SK-N-SH (cell line): ENCODE measurements at regions not wholly inside any gene's neighbourhood (a gene's known extent, or its start where the extent isn't known, plus 50 kb on each side); places are given as distances from the start of the nearest gene placed in this dataset.

Source experiments
- CTCF ChIA-PET: fragments of 300-600, 350-600 bp; formaldehyde crosslinking; extraction: SDS; loops from one replicate; lab custom pipeline; 2021; lab: Yijun Ruan, JAX
- POLR2A ChIA-PET: fragments of 350-600 bp; sonication (Branson Sonifier 250); formaldehyde crosslinking; extraction: SDS; loops from one replicate; lab custom pipeline; 2020; ENCODE audit warnings: antibody characterized with exemption, inconsistent platforms; lab: Yijun Ruan, JAX
- DNase-seq: peaks from one replicate; pipeline ENCODE4 v3.0.0; 2012
- H2AFZ ChIP-seq: fragments of 200-600 bp; sonication (generic); 2 replicates; pipeline ENCODE4 v1.8.1; 2016; ENCODE audit warnings: antibody characterized with exemption, mild to moderate bottlenecking, low read depth
- H3F3A ChIP-seq: fragments of 200-600 bp; sonication (generic); replicated peaks from 2 replicates; pipeline ENCODE3; 2016; ENCODE audit warnings: antibody characterized with exemption, mild to moderate bottlenecking; ENCODE audit not compliant: insufficient read depth
- H3K27ac ChIP-seq, 2 experiments: fragments of 200-500 bp in 1 of 2; fragments of 200-600 bp in 1 of 2; sonication (Bioruptor generic) in 1 of 2; sonication (generic), shearing (Covaris generic) in 1 of 2; 2 replicates each; pipeline versions ENCODE4 v1.5.1 to v1.6.1; 2014 to 2016; ENCODE audit warnings: low read depth in 2 of 2, inconsistent platforms in 1 of 2, low read length in 1 of 2, mild to moderate bottlenecking in 1 of 2, mixed read lengths in 1 of 2
- H3K27me3 ChIP-seq: fragments of 200-600 bp; sonication (generic), shearing (Covaris generic); 2 replicates; pipeline ENCODE4 v1.6.1; 2016; ENCODE audit warnings: mixed run types; ENCODE audit not compliant: insufficient read depth
- H3K36me3 ChIP-seq, 2 experiments: fragments of 200-500 bp in 1 of 2; fragments of 200-600 bp in 1 of 2; sonication (Bioruptor generic) in 1 of 2; sonication (generic) in 1 of 2; replicated peaks in 1 of 2; 2 replicates each; pipeline versions ENCODE3 to v1.5.1; 2014 to 2016; ENCODE audit warnings: low read length in 1 of 2, mild to moderate bottlenecking in 1 of 2; ENCODE audit not compliant: insufficient read depth in 2 of 2, control insufficient read depth in 1 of 2
- H3K4me1 ChIP-seq, 2 experiments: fragments of 200-500 bp in 1 of 2; fragments of 200-600 bp in 1 of 2; sonication (Bioruptor generic) in 1 of 2; sonication (generic), shearing (Covaris generic) in 1 of 2; 2 replicates each; pipeline versions ENCODE4 v1.5.1 to v1.6.1; 2014 to 2016; ENCODE audit warnings: low read depth in 1 of 2, low read length in 1 of 2, mixed run types in 1 of 2; ENCODE audit not compliant: insufficient read depth in 2 of 2, control insufficient read depth in 1 of 2
- H3K4me2 ChIP-seq: fragments of 200-600 bp; sonication (generic), shearing (Covaris generic); 2 replicates; pipeline ENCODE4 v1.6.1; 2017; ENCODE audit warnings: mixed run types
- H3K4me3 ChIP-seq, 2 experiments: fragments of 200-500 bp in 1 of 2; fragments of 200-600 bp in 1 of 2; sonication (Bioruptor generic) in 1 of 2; sonication (generic), shearing (Covaris generic) in 1 of 2; 2 replicates each; pipeline versions ENCODE4 v1.5.1 to v1.8.1; 2014 to 2016; ENCODE audit warnings: low read depth in 2 of 2, inconsistent platforms in 1 of 2, low read length in 1 of 2, mild to moderate bottlenecking in 1 of 2, mixed read lengths in 1 of 2, moderate library complexity in 1 of 2
- H3K79me2 ChIP-seq: fragments of 200-600 bp; sonication (generic); 2 replicates; pipeline ENCODE4 v1.8.1; 2017; ENCODE audit warnings: mild to moderate bottlenecking; ENCODE audit not compliant: insufficient read depth
- H3K9ac ChIP-seq: fragments of 200-600 bp; sonication (generic); 2 replicates; pipeline ENCODE4 v1.6.1; 2017; ENCODE audit warnings: mixed run types
- H3K9me2 ChIP-seq: fragments of 200-600 bp; sonication (generic); 2 replicates; pipeline ENCODE4 v1.6.1; 2017; ENCODE audit warnings: mixed run types
- H3K9me3 ChIP-seq: fragments of 200-600 bp; sonication (generic); 2 replicates; pipeline ENCODE4 v1.6.1; 2017; ENCODE audit warnings: mixed run types, mild to moderate bottlenecking, moderate library complexity
- H4K20me1 ChIP-seq: fragments of 200-600 bp; sonication (generic); 2 replicates; pipeline ENCODE4 v1.6.1; 2017; ENCODE audit warnings: mild to moderate bottlenecking, mixed run types; ENCODE audit not compliant: insufficient read depth
- CHD2 ChIP-seq: fragments of 150-350 bp; IDR thresholded peaks from 2 replicates; pipeline ENCODE4 v1.6.1; 2018; ENCODE audit warnings: low read length; ENCODE audit not compliant: partially characterized antibody
- ELF1 ChIP-seq: IDR thresholded peaks from 2 replicates; pipeline ENCODE4 v1.4.0; 2012
- EZH2phosphoT487 ChIP-seq: fragments of 200-600 bp; sonication (generic); IDR thresholded peaks from 2 replicates; pipeline ENCODE4 v1.6.1; 2017; ENCODE audit warnings: low read depth, mixed run types, mild to moderate bottlenecking, antibody characterized with exemption, moderate library complexity, borderline replicate concordance
- FOSL2 ChIP-seq: IDR thresholded peaks from 2 replicates; pipeline ENCODE4 v1.4.0; 2012; ENCODE audit warnings: low read depth, mild to moderate bottlenecking, moderate library complexity, borderline replicate concordance
- FOXM1 ChIP-seq: IDR thresholded peaks from 2 replicates; pipeline ENCODE4 v1.4.0; 2012; ENCODE audit warnings: low read depth, mild to moderate bottlenecking
- GABPA ChIP-seq: IDR thresholded peaks from 2 replicates; pipeline ENCODE4 v1.4.0; 2012; ENCODE audit warnings: low read depth, mild to moderate bottlenecking
- GATA2 ChIP-seq: sonication (generic); formaldehyde crosslinking; IDR thresholded peaks from 2 replicates; pipeline ENCODE4 v1.5.0; 2020; ENCODE audit warnings: mild to moderate bottlenecking, missing genetic modification reagents
- JUND ChIP-seq: IDR thresholded peaks from 2 replicates; pipeline ENCODE4 v1.4.0; 2012
- MEF2A ChIP-seq: IDR thresholded peaks from 2 replicates; pipeline ENCODE4 v1.4.0; 2012; ENCODE audit warnings: low read depth, borderline replicate concordance
- MXI1 ChIP-seq: IDR thresholded peaks from 2 replicates; pipeline ENCODE4 v1.6.1; 2012; ENCODE audit warnings: mild to moderate bottlenecking, low read depth, low read length, improper control_type of control experiment
- NFIC ChIP-seq: IDR thresholded peaks from 2 replicates; pipeline ENCODE4 v1.4.0; 2012; ENCODE audit warnings: borderline replicate concordance
- NRF1 ChIP-seq: IDR thresholded peaks from 2 replicates; pipeline ENCODE4 v1.6.1; 2012; ENCODE audit warnings: low read depth, mild to moderate bottlenecking, low read length
- POLR2AphosphoS5 ChIP-seq: IDR thresholded peaks from 2 replicates; pipeline ENCODE4 v1.6.1; 2012; ENCODE audit warnings: low read depth, low read length
- RCOR1 ChIP-seq: fragments of 150-350 bp; IDR thresholded peaks from 2 replicates; pipeline ENCODE4 v1.6.1; 2017; ENCODE audit warnings: antibody characterized with exemption, low read length
- RXRA ChIP-seq: IDR thresholded peaks from 2 replicates; pipeline ENCODE4 v1.4.0; 2012; ENCODE audit warnings: low read depth, mild to moderate bottlenecking, borderline replicate concordance
- TCF12 ChIP-seq: IDR thresholded peaks from 2 replicates; pipeline ENCODE4 v1.4.0; 2012
- YY1 ChIP-seq: IDR thresholded peaks from 2 replicates; pipeline ENCODE4 v1.4.0; 2012; ENCODE audit warnings: low read depth, mild to moderate bottlenecking
- WGBS: methylation state at CpG from one replicate; pipeline ENCODE4 v1.1.6; 2017; ENCODE audit warnings: low lambda C conversion rate; 5-methylcytosine and 5-hydroxymethylcytosine counted together
- TF ChIP-seq, protein P1 (sequence below): fragments of 200-600 bp; sonication (generic); IDR thresholded peaks from 2 replicates; pipeline ENCODE4 v1.6.1; 2017; ENCODE audit warnings: antibody characterized with exemption, mild to moderate bottlenecking, moderate library complexity
- TF ChIP-seq, protein P2 (sequence below): IDR thresholded peaks from 2 replicates; pipeline ENCODE4 v1.4.0; 2012; ENCODE audit warnings: low read depth, borderline replicate concordance
- TF ChIP-seq, protein P3 (sequence below): IDR thresholded peaks from 2 replicates; pipeline ENCODE4 v1.4.0; 2012; ENCODE audit warnings: low read depth

DNA sequence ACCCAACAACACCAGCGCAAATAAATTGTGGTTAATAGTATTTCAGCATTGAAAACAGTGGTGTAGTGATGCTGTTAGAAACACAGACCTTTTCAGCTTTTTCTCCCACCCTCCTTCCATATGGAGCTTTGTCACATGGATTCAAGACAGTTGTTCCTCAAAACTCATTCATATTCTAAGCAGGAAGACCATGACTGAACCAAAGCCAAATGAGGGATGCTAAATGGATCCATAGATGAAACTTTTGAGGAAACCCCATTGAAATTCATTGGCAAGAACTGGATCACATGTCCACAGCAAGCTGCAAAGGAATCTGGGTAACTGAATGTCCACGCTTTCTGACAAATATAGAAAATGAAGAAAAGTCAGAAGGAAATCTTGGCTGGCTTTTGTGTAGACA is 615.1 kb upstream of the NETO1 start:
- POLR2A ChIA-PET = no interaction called here
- 26% methylated on average over 2 of the region's 2 CpGs for WGBS
- CTCF ChIA-PET = no interaction called here
- no peak for DNase-seq
- H3F3A ChIP-seq = no peaks in the 10 kb centered on the region
- no peaks in the 10 kb centered on the region for H3K79me2 ChIP-seq
- no peaks in the 10 kb centered on the region for H3K9me2 ChIP-seq
- H3K4me3 ChIP-seq = no peak overlapping the region
- TF ChIP-seq MEF2A (no peak), GABPA (no peak), GATA2 (CRISPR knock-in tag) (no peak), NRF1 (no peak), POLR2AphosphoS5 (no peak), NFIC (no peak), MXI1 (no peak), CHD2 (no peak), ELF1 (no peak), RXRA (no peak), TCF12 (no peak), YY1 (no peak), JUND (no peak), FOSL2 (no peak)
- TF ChIP-seq, protein P1, sequence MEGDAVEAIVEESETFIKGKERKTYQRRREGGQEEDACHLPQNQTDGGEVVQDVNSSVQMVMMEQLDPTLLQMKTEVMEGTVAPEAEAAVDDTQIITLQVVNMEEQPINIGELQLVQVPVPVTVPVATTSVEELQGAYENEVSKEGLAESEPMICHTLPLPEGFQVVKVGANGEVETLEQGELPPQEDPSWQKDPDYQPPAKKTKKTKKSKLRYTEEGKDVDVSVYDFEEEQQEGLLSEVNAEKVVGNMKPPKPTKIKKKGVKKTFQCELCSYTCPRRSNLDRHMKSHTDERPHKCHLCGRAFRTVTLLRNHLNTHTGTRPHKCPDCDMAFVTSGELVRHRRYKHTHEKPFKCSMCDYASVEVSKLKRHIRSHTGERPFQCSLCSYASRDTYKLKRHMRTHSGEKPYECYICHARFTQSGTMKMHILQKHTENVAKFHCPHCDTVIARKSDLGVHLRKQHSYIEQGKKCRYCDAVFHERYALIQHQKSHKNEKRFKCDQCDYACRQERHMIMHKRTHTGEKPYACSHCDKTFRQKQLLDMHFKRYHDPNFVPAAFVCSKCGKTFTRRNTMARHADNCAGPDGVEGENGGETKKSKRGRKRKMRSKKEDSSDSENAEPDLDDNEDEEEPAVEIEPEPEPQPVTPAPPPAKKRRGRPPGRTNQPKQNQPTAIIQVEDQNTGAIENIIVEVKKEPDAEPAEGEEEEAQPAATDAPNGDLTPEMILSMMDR = no peak
- TF ChIP-seq, protein P2, sequence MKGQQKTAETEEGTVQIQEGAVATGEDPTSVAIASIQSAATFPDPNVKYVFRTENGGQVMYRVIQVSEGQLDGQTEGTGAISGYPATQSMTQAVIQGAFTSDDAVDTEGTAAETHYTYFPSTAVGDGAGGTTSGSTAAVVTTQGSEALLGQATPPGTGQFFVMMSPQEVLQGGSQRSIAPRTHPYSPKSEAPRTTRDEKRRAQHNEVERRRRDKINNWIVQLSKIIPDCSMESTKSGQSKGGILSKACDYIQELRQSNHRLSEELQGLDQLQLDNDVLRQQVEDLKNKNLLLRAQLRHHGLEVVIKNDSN = no peak
- TF ChIP-seq, protein P3, sequence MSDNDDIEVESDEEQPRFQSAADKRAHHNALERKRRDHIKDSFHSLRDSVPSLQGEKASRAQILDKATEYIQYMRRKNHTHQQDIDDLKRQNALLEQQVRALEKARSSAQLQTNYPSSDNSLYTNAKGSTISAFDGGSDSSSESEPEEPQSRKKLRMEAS = no peak
- H3K27ac ChIP-seq = no peak overlapping the region
- no peaks in the 10 kb centered on the region for H3K36me3 ChIP-seq
- no peaks in the 10 kb centered on the region; a peak in 2 of 4 replicates for H3K4me1 ChIP-seq
- H3K9me3 ChIP-seq = no peaks in the 10 kb centered on the region
- no peak overlapping the region for H3K4me2 ChIP-seq
- H3K27me3 ChIP-seq = 0 out of 2 replicates have a peak, but pooled peaks cover 4% of the 10 kb centered on the region
- H3K9ac ChIP-seq = no peak overlapping the region
- no peaks in the 10 kb centered on the region for H4K20me1 ChIP-seq
- H2AFZ ChIP-seq = no peak overlapping the region

DNA sequence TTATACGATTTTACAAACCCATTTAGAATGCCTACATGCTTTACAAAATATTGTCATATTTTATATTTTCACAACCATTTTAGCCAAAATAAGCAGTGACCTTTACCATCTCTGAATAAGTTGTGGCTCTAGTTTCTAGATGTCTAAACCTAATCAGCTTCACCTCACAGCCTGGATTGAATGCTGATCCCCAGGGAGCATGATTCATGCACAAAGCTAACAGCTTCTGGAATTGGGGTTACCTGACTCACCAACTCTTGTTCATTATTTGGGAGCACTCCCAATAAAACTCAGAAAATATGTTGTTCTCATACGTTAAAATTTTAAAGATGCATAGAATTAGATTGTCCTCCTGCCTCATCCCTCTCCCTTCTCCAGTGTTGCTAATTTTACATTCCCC is 611.7 kb upstream of the NETO1 start:
- no peak for TF ChIP-seq EZH2phosphoT487
- no peak for TF ChIP-seq JUND
- TF ChIP-seq RCOR1 = no peak
- no peak for TF ChIP-seq FOXM1
- no peak for TF ChIP-seq FOSL2
- H3K4me1 ChIP-seq = no peaks in the 10 kb centered on the region; a peak in 2 of 4 replicates
- 0 out of 2 replicates have a peak, but pooled peaks cover 4% of the 10 kb centered on the region for H3K27me3 ChIP-seq
- DNase-seq = no peak
- no peak overlapping the region for H3K27ac ChIP-seq
- no peaks in the 10 kb centered on the region for H3K79me2 ChIP-seq
- H3K4me3 ChIP-seq = no peak overlapping the region
- no peak overlapping the region for H3K4me2 ChIP-seq
- no peaks in the 10 kb centered on the region for H3K9me3 ChIP-seq
- ChIA-PET CTCF (no interaction called here), POLR2A (no interaction called here)
- H3K9me2 ChIP-seq = no peaks in the 10 kb centered on the region
- H4K20me1 ChIP-seq = no peaks in the 10 kb centered on the region
- H3K9ac ChIP-seq = no peak overlapping the region
- 5% methylated on average over 2 of the region's 2 CpGs for WGBS
- no peaks in the 10 kb centered on the region for H3F3A ChIP-seq
- no peaks in the 10 kb centered on the region for H3K36me3 ChIP-seq
- H2AFZ ChIP-seq = no peak overlapping the region
